ENCODE measurements at regions not wholly inside any gene's neighbourhood (a gene's known extent, or its start where the extent isn't known, plus 50 kb on each side); places are given as distances from the start of the nearest gene placed in this dataset.
"Not testable (repeated sequence)": the region's sequence is repeated elsewhere in the genome, so short reads cannot be mapped to it uniquely, and the experiment has no call there.

DNA sequence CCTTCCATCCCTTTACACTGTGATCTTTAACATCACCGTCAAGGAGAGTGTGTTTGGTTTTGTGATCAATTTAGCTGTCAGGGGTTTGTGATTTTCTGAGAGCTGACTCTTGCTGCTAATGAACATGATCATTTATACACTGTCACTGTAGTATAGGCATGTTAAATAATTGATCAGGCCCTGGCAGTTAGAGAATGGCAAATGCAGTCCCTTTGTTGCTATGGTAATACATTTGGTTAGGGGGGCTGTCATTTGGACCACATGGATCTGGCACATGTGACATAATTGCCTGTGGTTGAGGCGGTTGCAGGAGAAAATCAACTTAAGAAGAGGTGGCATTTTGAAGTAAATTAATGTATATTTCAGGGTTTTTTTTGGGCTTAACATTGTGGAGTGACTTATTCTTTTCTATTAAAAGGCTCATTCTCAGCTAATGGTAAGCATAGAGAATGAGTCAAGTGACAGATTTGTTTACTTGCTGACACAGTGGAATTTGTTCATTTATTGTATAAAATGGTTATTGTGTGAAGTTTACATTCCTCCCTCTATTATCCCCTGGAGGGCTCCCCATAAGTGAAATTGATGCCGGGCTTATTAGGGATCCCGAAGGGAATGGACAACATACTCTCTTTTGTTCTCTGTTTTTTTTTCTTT is 114.0 kb downstream of the FHIP1A start:
- no peak for DNase-seq

DNA sequence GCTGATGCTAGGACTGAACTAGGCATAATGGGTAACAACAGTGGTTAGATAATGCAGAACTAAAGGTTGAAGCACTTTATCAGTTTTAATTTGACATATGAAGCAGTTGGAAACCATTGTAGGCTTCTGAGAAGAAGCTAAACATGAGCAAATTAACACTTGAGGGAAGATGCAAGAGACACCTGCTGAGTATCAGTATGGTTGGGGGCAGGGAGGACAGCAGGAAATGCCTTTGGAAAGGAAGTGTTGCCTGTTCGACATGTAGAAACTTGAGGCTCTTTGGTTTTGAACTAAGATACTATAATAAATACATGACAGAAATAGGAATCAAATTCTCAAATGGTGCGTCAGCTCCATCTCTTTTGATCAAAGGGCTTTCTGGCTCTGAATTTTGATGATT is 115.6 kb downstream of the FHIP1A start:
- DNase-seq = no peak

DNA sequence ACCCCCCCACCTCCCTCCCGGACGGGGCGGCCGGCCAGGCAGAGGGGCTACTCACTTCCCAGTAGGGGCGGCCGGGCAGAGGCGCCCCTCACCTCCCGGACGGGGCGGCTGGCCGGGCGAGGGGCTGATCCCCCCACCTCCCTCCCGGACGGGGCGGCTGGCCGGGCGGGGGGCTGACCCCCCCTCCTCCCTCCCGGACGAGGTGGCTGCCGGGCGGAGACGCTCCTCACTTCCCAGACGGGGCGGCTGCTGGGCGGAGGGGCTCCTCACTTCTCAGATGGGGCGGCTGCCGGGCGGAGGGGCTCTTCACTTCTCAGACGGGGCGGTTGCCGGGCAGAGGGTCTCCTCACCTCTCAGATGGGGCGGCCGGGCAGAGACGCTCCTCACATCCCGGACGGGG is 117.5 kb downstream of the FHIP1A start:
- DNase-seq = not testable (repeated sequence)

DNA sequence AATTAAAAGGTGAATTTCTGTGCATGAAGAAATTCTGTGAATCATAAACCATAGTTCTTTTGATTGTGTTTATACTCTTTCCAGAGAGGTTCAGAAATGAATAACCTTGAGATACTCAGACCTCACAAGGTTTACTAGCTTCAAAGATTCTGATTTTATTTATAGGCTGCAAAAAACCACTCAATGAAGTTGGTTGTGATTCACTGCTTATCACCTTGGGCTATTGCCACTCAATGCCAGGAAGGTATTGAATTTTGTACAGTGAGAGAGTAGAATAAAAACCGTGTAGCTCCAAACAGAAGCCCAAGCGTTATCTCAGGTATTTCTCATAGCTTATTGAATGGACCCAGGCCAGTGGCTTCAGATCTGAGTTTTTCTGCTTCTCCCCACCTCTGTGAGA is 118.7 kb downstream of the FHIP1A start:
- DNase-seq = no peak

DNA sequence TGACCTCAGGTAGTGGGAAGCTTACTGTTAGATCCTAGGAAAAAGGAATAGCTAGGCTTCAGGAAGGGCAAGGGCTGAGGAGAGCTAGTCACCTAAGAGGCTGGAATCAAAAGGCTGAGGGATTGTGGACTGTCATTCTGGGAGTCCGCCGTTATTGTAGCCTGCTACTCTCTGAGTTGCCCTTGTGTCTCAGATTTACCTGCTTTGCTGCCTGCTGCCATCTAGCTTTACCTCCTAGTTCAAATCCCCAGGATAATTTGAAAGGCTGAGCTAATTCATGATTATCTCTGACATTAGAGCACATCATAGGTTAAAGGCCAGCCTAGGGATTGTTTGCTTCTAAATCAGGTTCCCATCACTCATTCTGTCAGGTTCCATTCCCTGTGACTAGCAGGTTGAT is 120.2 kb downstream of the FHIP1A start:
- DNase-seq = no peak

DNA sequence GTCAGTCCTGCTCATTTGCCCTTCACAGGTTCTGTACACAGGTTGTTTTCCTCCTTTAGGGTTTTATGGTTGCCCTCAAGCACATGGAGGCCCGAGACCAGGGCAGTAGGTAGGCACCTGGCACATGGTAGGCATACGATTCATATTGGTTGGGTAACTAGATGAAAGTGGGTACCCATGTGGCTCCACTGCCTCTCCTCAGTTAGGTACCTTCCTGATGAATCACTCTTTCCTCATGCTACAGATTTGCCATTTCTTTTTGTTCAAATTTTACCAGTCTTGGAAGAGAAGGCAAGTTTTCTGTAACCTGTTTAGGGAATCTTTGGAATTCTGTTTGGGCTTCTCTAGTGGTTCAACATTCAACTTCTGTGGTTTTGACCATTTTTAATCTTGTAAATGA is 121.3 kb downstream of the FHIP1A start:
- DNase-seq = no peak

DNA sequence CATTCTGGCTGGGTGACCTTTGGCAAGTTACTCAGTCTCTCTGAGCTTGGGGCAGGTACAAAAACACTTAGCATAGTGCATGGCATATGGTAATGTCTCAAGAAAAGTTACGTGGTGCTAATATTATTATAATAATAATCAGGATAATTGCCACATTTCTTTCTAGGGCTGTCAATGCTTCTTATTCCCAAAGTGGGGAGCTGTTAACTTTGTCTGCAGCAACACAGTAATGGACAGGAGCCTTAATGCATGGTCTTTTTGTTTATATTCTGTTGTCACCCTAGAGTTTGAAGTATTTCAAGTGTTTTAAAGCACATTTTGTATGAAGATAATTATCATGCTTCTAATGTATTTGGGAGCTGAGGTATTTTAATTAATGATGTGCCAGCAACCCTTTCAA is 121.8 kb downstream of the FHIP1A start:
- DNase-seq = no peak

DNA sequence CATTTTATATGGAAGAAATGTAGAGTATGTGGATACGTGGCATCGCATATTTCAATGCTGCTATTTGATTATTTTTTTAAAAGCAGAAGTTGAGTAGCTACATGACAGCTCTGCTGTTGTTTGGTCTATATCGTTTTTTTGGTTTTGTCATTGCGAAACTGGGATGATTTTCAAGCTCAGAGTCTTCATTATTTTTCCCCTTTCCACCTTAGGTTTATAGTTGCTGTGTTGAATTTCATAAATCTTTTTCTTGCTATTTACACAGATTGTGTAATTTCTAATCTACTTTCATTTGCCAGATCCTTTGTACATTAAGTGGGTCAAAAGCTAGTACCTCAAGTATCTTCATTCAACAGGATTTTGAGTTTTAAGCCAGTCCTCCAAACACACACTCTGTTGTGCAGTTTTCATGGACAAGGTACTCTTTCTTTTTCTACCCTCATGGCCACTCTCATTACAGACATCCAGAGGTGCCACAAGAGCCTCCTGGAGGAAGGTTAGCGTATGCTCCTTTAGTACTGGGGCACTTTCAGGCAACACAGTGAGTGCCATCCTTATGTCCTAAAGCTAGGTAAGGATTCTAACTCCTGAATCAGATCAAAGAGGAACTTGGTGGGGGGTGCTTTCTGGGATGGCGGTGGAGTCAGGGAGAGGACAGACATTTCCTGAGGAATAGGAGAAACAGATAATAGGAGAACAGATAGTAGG is 123.2 kb downstream of the FHIP1A start:
- DNase-seq = no peak

DNA sequence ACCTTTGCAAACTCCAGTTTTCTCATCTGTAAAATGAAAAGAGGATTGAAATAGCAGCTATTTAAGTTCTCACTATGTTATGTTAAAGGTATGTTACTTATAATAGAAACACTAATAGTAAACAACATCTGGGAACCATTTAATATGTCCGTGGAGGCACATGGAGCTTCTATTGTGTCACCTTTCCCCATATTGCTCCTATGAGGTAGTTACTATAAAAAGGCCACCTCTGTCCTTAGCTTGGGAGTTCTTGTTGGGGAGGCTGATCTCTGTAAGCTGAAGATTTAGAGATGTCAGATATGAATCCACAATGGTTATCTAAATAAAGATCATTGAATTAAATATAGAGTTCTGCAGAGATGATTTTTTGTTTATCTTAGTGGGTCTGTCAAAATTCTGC is 125.2 kb downstream of the FHIP1A start:
- DNase-seq = no peak

DNA sequence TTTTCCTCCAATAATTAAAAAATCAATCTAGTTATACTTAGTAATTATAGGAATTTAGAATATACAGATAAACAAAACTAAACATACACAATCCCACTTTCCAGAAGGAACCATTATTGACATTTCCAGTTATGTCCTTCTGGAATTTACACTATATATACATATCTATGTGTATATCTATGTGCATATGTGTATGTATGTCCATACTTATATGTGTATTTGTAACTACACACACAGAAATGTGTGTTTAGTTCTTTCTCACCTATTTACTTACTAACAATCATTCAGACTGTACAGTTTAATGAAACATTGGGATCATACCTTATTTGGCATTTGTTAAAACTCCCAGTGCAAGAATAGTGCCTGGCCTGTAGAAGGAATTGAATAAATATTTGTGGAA is 126.4 kb downstream of the FHIP1A start:
- no peak for DNase-seq

DNA sequence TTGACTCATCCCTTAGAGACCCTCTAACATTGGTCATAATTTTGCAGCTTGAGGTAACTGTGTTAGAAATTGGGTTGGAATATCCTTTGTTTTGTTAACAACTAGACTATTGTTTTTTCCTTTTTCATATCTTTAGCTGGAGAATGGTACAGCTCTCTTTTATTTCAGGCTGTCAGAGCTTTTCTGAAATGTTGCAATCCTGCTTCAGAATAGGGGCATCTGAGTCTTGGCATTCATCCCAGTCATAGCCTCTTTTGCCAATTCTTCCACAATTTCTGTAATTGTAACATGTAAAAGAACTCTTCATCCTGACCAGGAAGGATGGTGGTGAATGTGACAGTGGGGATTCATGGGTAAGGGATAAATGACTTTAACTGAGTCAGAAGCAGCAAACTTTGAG is 128.7 kb downstream of the FHIP1A start:
- no peak for DNase-seq

DNA sequence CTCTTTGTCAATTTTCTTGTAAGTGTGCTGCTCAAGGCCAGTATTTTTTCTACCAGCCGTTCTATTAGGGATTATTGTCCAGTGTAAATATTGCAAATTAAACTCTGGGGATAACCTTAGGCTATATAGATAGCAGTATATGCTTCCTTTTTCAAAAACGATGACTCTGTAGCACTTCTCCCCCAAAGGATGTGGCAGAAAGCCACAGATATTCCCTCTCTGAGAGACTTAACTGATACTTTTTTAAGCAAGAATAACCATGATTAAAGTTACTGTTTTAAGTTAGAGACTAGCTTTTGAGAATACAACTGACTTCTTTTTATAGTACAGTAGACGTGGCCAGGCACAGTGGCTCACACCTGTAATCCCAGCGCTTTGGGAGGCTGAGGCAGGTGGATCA is 130.0 kb downstream of the FHIP1A start:
- no peak for DNase-seq

DNA sequence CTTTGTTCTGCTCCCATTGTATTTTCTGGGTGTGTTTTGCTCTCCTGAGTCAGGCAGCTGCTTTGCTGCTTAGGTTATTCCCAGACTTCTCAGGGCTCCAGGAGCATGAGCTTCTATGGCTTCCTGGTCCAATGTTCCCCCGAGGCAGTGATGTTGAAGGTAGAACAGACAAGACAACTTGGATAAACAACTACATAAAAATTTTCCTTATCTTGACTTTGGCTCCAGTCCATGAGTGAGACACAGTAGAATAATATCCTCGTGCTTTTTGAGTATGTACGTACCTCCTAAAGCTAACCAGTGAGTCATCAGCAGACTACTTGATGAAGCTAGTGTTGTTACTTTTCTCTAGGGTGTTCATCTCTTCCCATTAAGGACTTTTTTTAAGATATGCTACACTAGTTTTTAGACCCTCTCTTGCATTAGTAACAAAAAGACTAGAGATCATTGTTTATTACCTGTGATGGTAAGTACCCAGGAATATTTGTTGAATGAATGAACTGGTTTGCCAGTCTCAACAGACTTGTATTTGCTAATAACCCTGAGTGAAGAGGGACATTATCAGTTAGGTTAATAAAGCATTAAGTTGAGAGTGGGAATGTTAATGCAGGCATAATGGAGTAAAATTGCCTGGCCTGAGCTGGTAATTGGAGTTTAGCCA is 131.9 kb downstream of the FHIP1A start:
- no peak for DNase-seq

DNA sequence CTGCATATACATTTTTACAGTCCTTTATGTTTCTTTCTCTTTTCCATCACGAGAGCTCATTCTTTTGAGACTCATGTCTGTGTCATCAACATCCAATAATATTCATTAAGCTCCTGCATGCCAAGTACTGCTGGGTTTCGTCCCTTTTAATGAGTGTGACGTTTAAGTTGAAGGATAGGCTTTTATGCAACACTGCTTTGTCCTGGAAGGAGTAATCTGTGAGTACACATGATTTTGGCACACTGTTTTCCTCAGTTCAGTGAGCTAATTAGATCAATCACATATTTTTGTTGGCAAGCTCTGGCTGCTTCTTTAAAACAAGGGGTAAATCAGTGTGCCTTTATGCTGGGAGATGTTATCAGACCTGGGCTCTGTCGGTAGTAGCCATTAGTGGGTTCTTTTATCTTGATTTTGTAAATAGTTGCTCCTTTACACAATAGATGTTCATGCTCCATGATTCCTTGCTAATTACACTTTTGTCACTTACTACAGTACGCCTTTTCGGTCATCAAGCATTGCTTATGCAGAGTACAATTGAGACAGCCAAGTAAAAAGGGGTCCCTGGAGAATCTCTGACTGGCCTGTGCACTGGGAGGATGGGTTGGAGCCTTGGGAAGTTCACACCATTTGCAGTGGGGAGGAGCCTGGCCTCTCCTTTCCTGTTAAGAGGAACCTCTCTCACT is 132.6 kb downstream of the FHIP1A start:
- no peak for DNase-seq

DNA sequence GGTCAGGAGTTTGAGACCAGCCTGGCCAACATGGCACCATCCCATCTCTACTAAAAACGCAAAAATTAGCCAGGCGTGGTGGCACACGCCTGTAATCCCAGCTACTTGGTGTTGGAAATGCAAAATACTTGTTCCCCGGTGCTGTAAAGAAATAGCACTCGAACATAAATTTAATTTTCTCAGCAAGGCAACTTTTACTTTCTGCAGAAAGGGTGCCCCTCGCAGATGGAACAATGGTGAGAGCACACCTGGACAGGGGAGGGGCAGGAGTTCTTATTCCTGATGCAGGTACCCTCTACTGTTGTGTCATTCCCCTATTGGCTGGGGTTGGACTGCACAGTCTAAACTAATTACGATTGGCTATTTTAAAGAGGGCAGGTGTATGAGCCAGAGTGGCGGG is 139.7 kb downstream of the FHIP1A start:
- no peak for DNase-seq

DNA sequence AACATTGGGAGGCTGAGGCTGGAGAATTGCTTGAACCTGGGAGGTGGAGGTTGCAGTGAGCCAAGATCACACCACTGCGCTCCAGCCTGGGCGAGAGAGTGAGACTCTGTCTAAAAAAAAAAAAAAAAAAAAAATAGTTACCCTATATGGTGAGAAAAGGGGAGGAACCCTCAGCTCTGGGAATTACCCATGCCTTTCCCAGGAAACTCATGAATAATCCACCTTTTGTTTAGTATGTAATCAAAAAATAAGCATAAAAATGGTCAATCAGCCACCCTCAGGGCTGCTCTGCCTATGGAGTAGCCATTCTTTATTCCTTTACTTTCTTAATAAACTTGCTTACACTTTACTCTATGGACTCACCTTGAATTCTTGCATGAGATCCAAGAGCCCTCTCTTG is 140.4 kb downstream of the FHIP1A start:
- not testable (repeated sequence) for DNase-seq

DNA sequence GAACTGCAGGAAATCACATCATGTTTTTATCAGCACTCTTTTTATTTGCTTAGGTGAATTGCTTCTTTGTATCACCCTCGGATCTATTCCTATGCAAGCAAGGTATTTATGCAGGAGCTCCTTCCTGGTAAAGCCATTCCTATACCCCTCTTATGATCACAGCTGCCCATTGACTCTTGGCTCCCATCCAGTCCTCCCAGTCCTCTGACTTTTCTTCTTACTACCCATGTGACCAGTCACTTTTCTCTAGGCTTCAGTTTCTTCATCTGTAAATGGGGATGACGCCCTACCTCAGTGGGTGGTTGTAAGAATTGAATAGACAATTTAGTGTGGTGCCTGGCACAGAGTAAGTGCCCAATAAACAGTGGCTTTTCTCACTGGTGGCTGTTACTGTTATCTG is 144.9 kb downstream of the FHIP1A start:
- DNase-seq = no peak

DNA sequence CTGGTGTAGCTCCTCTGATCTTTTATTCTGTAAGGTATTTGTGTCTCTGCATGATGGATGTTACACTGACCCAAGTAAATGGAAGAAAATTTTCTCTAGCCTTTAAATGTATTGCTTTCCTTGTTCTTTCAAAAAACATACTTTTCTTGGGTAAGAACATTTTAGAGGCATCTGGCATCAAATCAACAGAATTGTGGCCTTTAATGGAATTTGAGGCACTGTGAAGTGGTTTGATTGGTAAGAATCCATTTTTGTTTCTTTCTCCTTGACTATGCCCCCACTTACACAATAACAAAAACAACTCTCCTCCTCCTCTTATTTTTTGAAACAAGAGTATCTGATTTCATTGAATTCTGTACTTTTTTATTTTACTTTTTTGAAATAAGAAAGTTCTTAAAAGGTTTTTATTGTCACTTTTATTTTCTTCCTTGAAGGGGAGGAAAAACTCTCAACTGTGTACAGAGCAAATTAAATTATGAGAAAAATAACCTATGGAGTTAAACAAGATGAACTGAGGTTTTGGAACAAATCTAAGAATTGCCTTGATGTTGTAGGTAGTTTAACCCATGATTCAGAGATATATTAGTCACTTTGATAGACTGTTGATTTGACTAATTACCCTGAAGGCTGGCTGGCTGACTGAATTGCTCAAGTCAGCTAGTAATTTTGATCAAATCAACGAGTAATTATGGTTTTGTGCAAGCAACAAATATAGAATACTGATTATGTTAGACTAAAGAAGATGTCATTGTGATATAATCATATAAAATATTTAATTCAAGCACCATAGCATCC is 146.4 kb downstream of the FHIP1A start:
- no peak for DNase-seq

DNA sequence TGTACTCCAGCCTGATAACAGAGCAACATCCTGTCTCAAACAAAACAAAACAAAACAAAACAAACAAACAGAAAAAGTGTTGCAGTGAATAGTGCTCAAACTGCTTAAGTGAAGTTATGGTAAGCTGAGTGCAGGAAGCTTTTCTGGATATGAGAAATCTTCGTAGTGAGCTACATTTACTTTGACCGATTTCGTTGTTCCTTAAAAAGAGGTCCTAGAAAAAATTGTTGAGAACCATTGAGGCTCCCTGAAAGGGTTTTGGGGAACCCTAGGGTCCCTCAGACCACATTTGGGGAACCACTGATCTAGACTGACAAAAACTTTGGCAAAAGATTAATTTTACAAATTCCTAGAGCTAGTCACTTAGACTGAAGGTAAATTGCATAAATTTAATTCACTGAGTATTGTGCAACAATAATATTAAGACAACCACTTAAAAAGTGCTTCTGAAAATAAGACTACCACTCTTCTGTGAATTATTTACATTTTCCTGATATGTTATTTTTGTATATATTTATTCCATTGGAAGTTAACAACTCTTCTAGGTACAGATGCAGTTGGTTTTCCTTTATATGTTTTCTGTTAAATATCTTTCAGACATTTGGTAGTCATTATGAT is 149.6 kb downstream of the FHIP1A start:
- DNase-seq = no peak

DNA sequence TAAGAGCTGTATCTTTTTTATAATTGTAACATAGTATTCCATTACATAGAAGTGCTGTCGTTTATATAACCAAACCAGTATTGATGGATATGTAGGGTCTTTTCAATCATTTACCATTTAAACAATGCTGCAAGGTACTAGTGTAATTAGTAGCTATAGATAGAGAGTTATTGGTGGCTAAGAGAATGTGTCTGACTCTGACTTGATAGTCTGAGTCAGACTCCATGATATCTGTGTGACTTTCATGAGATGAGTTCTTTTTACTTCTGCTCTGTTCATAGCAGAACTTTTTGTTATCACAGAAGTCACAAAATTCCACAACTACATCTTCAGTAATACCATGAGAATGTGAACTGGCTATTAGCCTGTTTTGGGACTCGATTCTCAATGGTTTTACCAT is 150.6 kb downstream of the FHIP1A start:
- DNase-seq = no peak

DNA sequence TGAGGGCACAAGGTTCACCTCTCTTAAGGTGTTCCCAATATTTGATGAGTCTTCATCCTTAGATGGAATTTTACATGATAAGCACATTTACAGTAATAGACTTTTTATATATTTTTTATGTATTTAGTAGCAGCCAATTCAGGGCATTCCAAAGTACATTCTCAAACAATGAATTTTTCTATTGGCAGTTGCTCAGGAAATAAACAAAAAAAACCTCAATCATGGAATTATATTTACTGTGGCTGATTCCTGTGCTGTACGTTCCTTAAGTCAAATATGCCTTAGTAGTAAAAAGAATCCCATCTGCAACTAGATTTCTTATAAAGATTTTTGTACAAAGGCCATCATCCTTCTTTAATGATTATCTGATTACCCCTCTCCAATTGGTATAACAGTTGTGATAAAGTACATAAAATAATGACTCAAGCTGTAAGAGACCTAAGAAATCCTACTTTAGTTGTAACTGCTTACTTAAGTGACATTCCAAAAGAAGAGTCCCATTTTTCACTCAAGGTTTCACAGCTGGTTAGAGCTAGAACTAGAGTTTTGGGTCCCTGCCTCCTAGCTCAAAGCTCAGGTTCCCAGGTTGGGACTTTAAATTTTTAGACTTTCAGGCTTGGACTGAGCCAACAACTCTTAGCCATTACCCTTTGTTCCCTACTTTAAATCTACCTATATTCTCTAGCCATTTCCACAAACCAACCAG is 152.7 kb downstream of the FHIP1A start:
- no peak for DNase-seq

DNA sequence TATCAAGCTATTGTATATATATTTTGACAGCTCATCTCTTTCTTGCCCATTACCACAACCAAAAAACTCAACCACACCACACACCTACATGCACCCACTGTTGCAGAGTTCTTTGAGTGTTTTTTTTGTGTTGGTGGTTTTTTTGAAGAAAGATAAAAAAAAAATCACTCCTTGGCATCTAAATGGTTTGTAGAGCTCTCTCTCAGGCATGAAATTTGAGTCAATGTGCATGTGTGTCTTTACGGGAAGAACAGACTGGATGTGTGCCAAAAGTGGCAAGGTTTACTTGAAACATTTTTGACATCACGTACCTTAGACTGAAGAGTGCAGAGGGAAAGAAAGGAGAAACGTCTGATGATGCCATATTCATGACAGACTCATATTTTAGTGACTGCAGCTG is 154.2 kb downstream of the FHIP1A start:
- no peak for DNase-seq

All from right hindlimb (tissue), 1 donor.